Activated naive CD4-positive, alpha-beta T cell treated with anti-CD3 and anti-CD28 coated beads, Interleukin-2, amount 10 ng/mL, durations not matched to agents 7 days and 5 days (primary cell): ENCODE measurements at regions not wholly inside any gene's neighbourhood (a gene's known extent, or its start where the extent isn't known, plus 50 kb on each side); places are given as distances from the start of the nearest gene placed in this dataset.

Source experiments
- CTCF ChIA-PET: fragments of 350-600 bp; sonication (Branson Sonifier 250); formaldehyde crosslinking; loops from one replicate; lab custom pipeline; 2021; ENCODE audit warnings: antibody characterized with exemption; lab: Charles Lee
- DNase-seq: peaks from one replicate; pipeline ENCODE4 v3.0.0-alpha.2; 2020
- H3K27ac Mint-ChIP-seq: one replicate; pipeline ENCODE4 v1.8.0; 2021; ENCODE audit warnings: mild to moderate bottlenecking, moderate library complexity, mixed read lengths
- H3K27me3 Mint-ChIP-seq: one replicate; pipeline ENCODE4 v1.8.0; 2021; ENCODE audit warnings: mild to moderate bottlenecking, mixed read lengths
- H3K36me3 Mint-ChIP-seq: one replicate; pipeline ENCODE4 v1.8.0; 2021; ENCODE audit warnings: mixed read lengths
- H3K4me1 Mint-ChIP-seq: one replicate; pipeline ENCODE4 v1.8.0; 2021; ENCODE audit warnings: mixed read lengths
- H3K4me3 Mint-ChIP-seq: one replicate; pipeline ENCODE4 v1.8.0; 2021; ENCODE audit warnings: mild to moderate bottlenecking, moderate library complexity, mixed read lengths
- H3K9me3 Mint-ChIP-seq: one replicate; pipeline ENCODE4 v1.8.0; 2021; ENCODE audit warnings: mixed read lengths

GRCh38 chr4:165627548-165627947 lies 245.5 kb upstream of the TLL1 start:
- Mint-ChIP-seq H3K27me3 (no peaks in the 10 kb centered on the region), H3K27ac (no peak overlapping the region), H3K4me3 (no peak overlapping the region), H3K4me1 (no peaks in the 10 kb centered on the region), H3K36me3 (no peaks in the 10 kb centered on the region), H3K9me3 (no peaks in the 10 kb centered on the region)
- no peak for DNase-seq
- CTCF ChIA-PET: no interaction called here

GRCh38 chr4:165628572-165628971 lies 244.5 kb upstream of the TLL1 start:
- H3K9me3 Mint-ChIP-seq: no peaks in the 10 kb centered on the region
- H3K27me3 Mint-ChIP-seq: no peaks in the 10 kb centered on the region
- DNase-seq: no peak
- no peak overlapping the region for H3K4me3 Mint-ChIP-seq
- H3K4me1 Mint-ChIP-seq: no peaks in the 10 kb centered on the region
- H3K36me3 Mint-ChIP-seq: no peaks in the 10 kb centered on the region
- CTCF ChIA-PET: no interaction called here
- no peak overlapping the region for H3K27ac Mint-ChIP-seq

- no peaks in the 10 kb centered on the region for H3K27me3 Mint-ChIP-seq
- CTCF ChIA-PET: no interaction called here
- H3K4me3 Mint-ChIP-seq: no peak overlapping the region
- no peaks in the 10 kb centered on the region for H3K36me3 Mint-ChIP-seq
- no peaks in the 10 kb centered on the region for H3K4me1 Mint-ChIP-seq
- no peak for DNase-seq
- no peak overlapping the region for H3K27ac Mint-ChIP-seq
- no peaks in the 10 kb centered on the region for H3K9me3 Mint-ChIP-seq
Measured at GRCh38 chr4:165630671-165631070, 242.4 kb upstream of the TLL1 start.

- Mint-ChIP-seq H3K36me3 (no peaks in the 10 kb centered on the region), H3K27me3 (no peaks in the 10 kb centered on the region), H3K4me3 (no peak overlapping the region), H3K9me3 (no peaks in the 10 kb centered on the region), H3K4me1 (no peaks in the 10 kb centered on the region), H3K27ac (no peak overlapping the region)
- DNase-seq: no peak
- CTCF ChIA-PET: no interaction called here
Measured at GRCh38 chr4:165631208-165631894, 241.7 kb upstream of the TLL1 start.

- Mint-ChIP-seq H3K4me1 (no peaks in the 10 kb centered on the region), H3K27me3 (no peaks in the 10 kb centered on the region), H3K9me3 (no peaks in the 10 kb centered on the region), H3K4me3 (no peak overlapping the region), H3K27ac (no peak overlapping the region), H3K36me3 (no peaks in the 10 kb centered on the region)
- DNase-seq: no peak
- CTCF ChIA-PET: no interaction called here
Measured at GRCh38 chr4:165631912-165632311, 241.1 kb upstream of the TLL1 start.

- H3K9me3 Mint-ChIP-seq: no peaks in the 10 kb centered on the region
- H3K4me3 Mint-ChIP-seq: no peak overlapping the region
- no peaks in the 10 kb centered on the region for H3K27me3 Mint-ChIP-seq
- CTCF ChIA-PET: no interaction called here
- no peak for DNase-seq
- no peaks in the 10 kb centered on the region for H3K4me1 Mint-ChIP-seq
- H3K36me3 Mint-ChIP-seq: no peaks in the 10 kb centered on the region
- no peak overlapping the region for H3K27ac Mint-ChIP-seq
Measured at GRCh38 chr4:165634766-165635165, 238.3 kb upstream of the TLL1 start.

- Mint-ChIP-seq H3K36me3 (no peaks in the 10 kb centered on the region), H3K9me3 (no peaks in the 10 kb centered on the region), H3K27ac (no peak overlapping the region), H3K4me3 (no peak overlapping the region), H3K27me3 (no peaks in the 10 kb centered on the region), H3K4me1 (no peaks in the 10 kb centered on the region)
- CTCF ChIA-PET: no interaction called here
- no peak for DNase-seq
Measured at GRCh38 chr4:165635381-165635780, 237.7 kb upstream of the TLL1 start.

GRCh38 chr4:165635951-165636350 lies 237.1 kb upstream of the TLL1 start:
- no peak overlapping the region for H3K4me3 Mint-ChIP-seq
- H3K4me1 Mint-ChIP-seq: no peaks in the 10 kb centered on the region
- no peaks in the 10 kb centered on the region for H3K27me3 Mint-ChIP-seq
- CTCF ChIA-PET: no interaction called here
- no peaks in the 10 kb centered on the region for H3K9me3 Mint-ChIP-seq
- no peak for DNase-seq
- H3K27ac Mint-ChIP-seq: no peak overlapping the region
- no peaks in the 10 kb centered on the region for H3K36me3 Mint-ChIP-seq

GRCh38 chr4:165651901-165652300 lies 221.1 kb upstream of the TLL1 start:
- H3K27ac Mint-ChIP-seq: no peak overlapping the region
- CTCF ChIA-PET: no interaction called here
- H3K4me3 Mint-ChIP-seq: no peak overlapping the region
- no peak for DNase-seq
- no peaks in the 10 kb centered on the region for H3K4me1 Mint-ChIP-seq
- no peaks in the 10 kb centered on the region for H3K36me3 Mint-ChIP-seq
- H3K9me3 Mint-ChIP-seq: no peaks in the 10 kb centered on the region
- no peaks in the 10 kb centered on the region for H3K27me3 Mint-ChIP-seq

- no peak overlapping the region for H3K27ac Mint-ChIP-seq
- no peaks in the 10 kb centered on the region for H3K27me3 Mint-ChIP-seq
- no peaks in the 10 kb centered on the region for H3K4me1 Mint-ChIP-seq
- H3K4me3 Mint-ChIP-seq: no peak overlapping the region
- H3K36me3 Mint-ChIP-seq: no peaks in the 10 kb centered on the region
- CTCF ChIA-PET: no interaction called here
- no peak for DNase-seq
- no peaks in the 10 kb centered on the region for H3K9me3 Mint-ChIP-seq
Measured at GRCh38 chr4:165654556-165654955, 218.5 kb upstream of the TLL1 start.

- CTCF ChIA-PET: no interaction called here
- Mint-ChIP-seq H3K4me1 (no peaks in the 10 kb centered on the region), H3K36me3 (no peaks in the 10 kb centered on the region), H3K9me3 (no peaks in the 10 kb centered on the region), H3K4me3 (no peak overlapping the region), H3K27ac (no peak overlapping the region), H3K27me3 (no peaks in the 10 kb centered on the region)
- DNase-seq: no peak
Measured at GRCh38 chr4:165656399-165656798, 216.6 kb upstream of the TLL1 start.

- Mint-ChIP-seq H3K36me3 (no peaks in the 10 kb centered on the region), H3K9me3 (no peaks in the 10 kb centered on the region), H3K27ac (no peak overlapping the region), H3K27me3 (no peaks in the 10 kb centered on the region), H3K4me1 (no peaks in the 10 kb centered on the region), H3K4me3 (no peak overlapping the region)
- DNase-seq: no peak
- CTCF ChIA-PET: no interaction called here
Measured at GRCh38 chr4:165656829-165657490, 216.1 kb upstream of the TLL1 start.

- Mint-ChIP-seq H3K27me3 (no peaks in the 10 kb centered on the region), H3K4me3 (no peak overlapping the region), H3K27ac (no peak overlapping the region), H3K36me3 (no peaks in the 10 kb centered on the region), H3K4me1 (no peaks in the 10 kb centered on the region), H3K9me3 (no peaks in the 10 kb centered on the region)
- CTCF ChIA-PET: no interaction called here
- no peak for DNase-seq
Measured at GRCh38 chr4:165662341-165662740, 210.7 kb upstream of the TLL1 start.

- no peak for DNase-seq
- Mint-ChIP-seq H3K9me3 (no peaks in the 10 kb centered on the region), H3K4me1 (no peaks in the 10 kb centered on the region), H3K36me3 (no peaks in the 10 kb centered on the region), H3K27ac (no peak overlapping the region), H3K4me3 (no peak overlapping the region), H3K27me3 (no peaks in the 10 kb centered on the region)
- CTCF ChIA-PET: no interaction called here
Measured at GRCh38 chr4:165663411-165663810, 209.6 kb upstream of the TLL1 start.

- Mint-ChIP-seq H3K4me3 (no peak overlapping the region), H3K36me3 (no peaks in the 10 kb centered on the region), H3K27ac (no peak overlapping the region), H3K9me3 (no peaks in the 10 kb centered on the region), H3K27me3 (no peaks in the 10 kb centered on the region), H3K4me1 (no peaks in the 10 kb centered on the region)
- DNase-seq: no peak
- CTCF ChIA-PET: no interaction called here
Measured at GRCh38 chr4:165666836-165667235, 206.2 kb upstream of the TLL1 start.
